H9 (cell line): ENCODE measurements at regions not wholly inside any gene's neighbourhood (a gene's known extent, or its start where the extent isn't known, plus 50 kb on each side); places are given as distances from the start of the nearest gene placed in this dataset.

Experiments
- DNase-seq: peaks from one replicate; pipeline ENCODE4 v3.0.0-alpha.2; 2017
- H2AFZ ChIP-seq: one replicate; pipeline ENCODE4 v1.6.1; 2013; ENCODE audit warnings: mild to moderate bottlenecking, low read length, control low read depth, moderate library complexity
- H2AK5ac ChIP-seq: 2 replicates; pipeline ENCODE4 v1.6.1; 2013; ENCODE audit warnings: low read length, control low read depth, mixed read lengths; ENCODE audit not compliant: insufficient read length
- H2BK120ac ChIP-seq: one replicate; pipeline ENCODE4 v1.6.1; 2013; ENCODE audit warnings: low read depth, mild to moderate bottlenecking, low read length, control low read depth, inconsistent platforms; ENCODE audit not compliant: poor library complexity, severe bottlenecking
- H2BK12ac ChIP-seq: 2 replicates; pipeline ENCODE4 v1.6.1; 2013; ENCODE audit warnings: low read length, control low read depth, mixed read lengths, low read depth; ENCODE audit not compliant: insufficient read length
- H2BK15ac ChIP-seq: 2 replicates; pipeline ENCODE4 v1.6.1; 2013; ENCODE audit warnings: low read depth, low read length, control low read depth
- H2BK20ac ChIP-seq: one replicate; pipeline ENCODE4 v1.6.1; 2013; ENCODE audit warnings: low read depth, mild to moderate bottlenecking, low read length, control low read depth, inconsistent platforms; ENCODE audit not compliant: poor library complexity, severe bottlenecking
- H2BK5ac ChIP-seq: 2 replicates; pipeline ENCODE4 v1.6.1; 2013; ENCODE audit warnings: low read length, control low read depth, mixed read lengths; ENCODE audit not compliant: insufficient read length
- H3K14ac ChIP-seq: 2 replicates; pipeline ENCODE4 v1.6.1; 2013; ENCODE audit warnings: low read length, control low read depth; ENCODE audit not compliant: insufficient read depth
- H3K18ac ChIP-seq: 2 replicates; pipeline ENCODE4 v1.6.1; 2013; ENCODE audit warnings: low read depth, mild to moderate bottlenecking, mixed read lengths, low read length, control low read depth; ENCODE audit not compliant: insufficient read length
- H3K23ac ChIP-seq: 2 replicates; pipeline ENCODE4 v1.6.1; 2013; ENCODE audit warnings: low read length, control low read depth, mixed read lengths, low read depth; ENCODE audit not compliant: insufficient read length
- H3K23me2 ChIP-seq: 2 replicates; pipeline ENCODE4 v1.6.1; 2013; ENCODE audit warnings: low read depth, mild to moderate bottlenecking, mixed read lengths, low read length, control low read depth; ENCODE audit not compliant: insufficient read length, poor library complexity, severe bottlenecking
- H3K27ac ChIP-seq: 2 replicates; pipeline ENCODE4 v1.5.1; 2013; ENCODE audit warnings: low read length, control low read depth, mixed read lengths, low read depth; ENCODE audit not compliant: insufficient read length
- H3K27me3 ChIP-seq: 2 replicates; pipeline ENCODE4 v1.6.1; 2013; ENCODE audit warnings: low read length, control low read depth, inconsistent platforms; ENCODE audit not compliant: insufficient read depth
- H3K4ac ChIP-seq: 2 replicates; pipeline ENCODE4 v1.6.1; 2013; ENCODE audit warnings: low read depth, mild to moderate bottlenecking, control low read depth, inconsistent platforms, low read length, moderate library complexity
- H3K4me1 ChIP-seq: 2 replicates; pipeline ENCODE4 v1.6.1; 2013; ENCODE audit warnings: low read length, control low read depth, inconsistent platforms; ENCODE audit not compliant: insufficient read depth
- H3K4me2 ChIP-seq: 2 replicates; pipeline ENCODE4 v1.6.1; 2013; ENCODE audit warnings: low read length, control low read depth, mixed read lengths; ENCODE audit not compliant: insufficient read length, insufficient read depth
- H3K56ac ChIP-seq: 2 replicates; pipeline ENCODE4 v1.6.1; 2013; ENCODE audit warnings: low read depth, mild to moderate bottlenecking, mixed read lengths, low read length, control low read depth; ENCODE audit not compliant: insufficient read length
- H3K79me1 ChIP-seq: 2 replicates; pipeline ENCODE4 v1.6.1; 2013; ENCODE audit warnings: low read depth, mild to moderate bottlenecking, moderate library complexity, low read length, control low read depth, inconsistent platforms; ENCODE audit not compliant: insufficient read depth, poor library complexity, severe bottlenecking
- H3K79me2 ChIP-seq: 2 replicates; pipeline ENCODE4 v1.6.1; 2013; ENCODE audit warnings: low read length, control low read depth, inconsistent platforms; ENCODE audit not compliant: insufficient read depth
- H3K9ac ChIP-seq: 2 replicates; pipeline ENCODE4 v1.6.1; 2013; ENCODE audit warnings: low read length, control low read depth, mixed read lengths; ENCODE audit not compliant: insufficient read length; ENCODE audit errors: extremely low read depth
- H3K9me3 ChIP-seq: one replicate; pipeline ENCODE4 v1.6.1; 2013; ENCODE audit warnings: low read depth, low read length, inconsistent platforms; ENCODE audit not compliant: control insufficient read depth
- H3T11ph ChIP-seq: one replicate; pipeline ENCODE4 v1.6.1; 2013; ENCODE audit warnings: mild to moderate bottlenecking, low read length, control low read depth, inconsistent platforms
- H4K20me1 ChIP-seq: one replicate; pipeline ENCODE4 v1.6.1; 2013; ENCODE audit not compliant: control insufficient read depth, insufficient read length, insufficient read depth
- H4K5ac ChIP-seq: 2 replicates; pipeline ENCODE4 v1.6.1; 2013; ENCODE audit warnings: low read depth, mild to moderate bottlenecking, mixed read lengths, low read length, control low read depth; ENCODE audit not compliant: insufficient read length
- H4K8ac ChIP-seq: replicated peaks from 2 replicates; pipeline ENCODE4 v1.6.1; 2013; ENCODE audit warnings: low read length, control low read depth, mixed read lengths, low read depth; ENCODE audit not compliant: insufficient read length
- H4K91ac ChIP-seq: 2 replicates; pipeline ENCODE4 v1.6.1; 2013; ENCODE audit warnings: low read depth, mild to moderate bottlenecking, moderate library complexity, mixed read lengths, low read length, control low read depth; ENCODE audit not compliant: insufficient read length
- H3K27ac Mint-ChIP-seq, 3 experiments: 2 replicates in 2 of 3; 3 replicates in 1 of 3; pipeline ENCODE4 v1.8.0; 2020 to 2021; ENCODE audit warnings: mixed read lengths in 3 of 3, mild to moderate bottlenecking in 1 of 3, moderate library complexity in 1 of 3
- H3K27me3 Mint-ChIP-seq: 2 replicates; pipeline ENCODE4 v1.8.0; 2021; ENCODE audit warnings: low read depth, mild to moderate bottlenecking, moderate library complexity, mixed read lengths
- H3K36me3 Mint-ChIP-seq, 3 experiments: 2 replicates in 2 of 3; 3 replicates in 1 of 3; pipeline ENCODE4 v1.8.0; 2020 to 2021; ENCODE audit warnings: low read depth in 3 of 3, mixed read lengths in 3 of 3; ENCODE audit not compliant: insufficient read depth in 1 of 3
- H3K4me1 Mint-ChIP-seq, 2 experiments: 2 replicates each; pipeline ENCODE4 v1.8.0; 2020; ENCODE audit warnings: mixed read lengths in 2 of 2
- H3K4me3 Mint-ChIP-seq, 2 experiments: 2 replicates in 1 of 2; 3 replicates in 1 of 2; pipeline ENCODE4 v1.8.0; 2020 to 2021; ENCODE audit warnings: mild to moderate bottlenecking in 2 of 2, mixed read lengths in 2 of 2, moderate library complexity in 1 of 2
- H3K9me3 Mint-ChIP-seq, 2 experiments: 2 replicates in 1 of 2; 3 replicates in 1 of 2; pipeline ENCODE4 v1.8.0; 2020; ENCODE audit warnings: mild to moderate bottlenecking in 2 of 2, mixed read lengths in 2 of 2, moderate library complexity in 1 of 2
- WGBS: extraction: QIAGEN DNeasy Blood & Tissue Kit; methylation state at CpG from one replicate; pipeline ENCODE4 v1.1.7; 2013; ENCODE audit warnings: missing lambda C conversion rate, low lambda C conversion rate, mixed read lengths; ENCODE audit not compliant: insufficient read length; ENCODE audit errors: extremely low coverage; 5-methylcytosine and 5-hydroxymethylcytosine counted together
- TF ChIP-seq, protein P1 (sequence below): fragments of 200-600 bp; sonication (generic); conservative IDR thresholded peaks from 3 replicates; pipeline ENCODE4 v1.8.0; 2021; ENCODE audit warnings: antibody characterized with exemption, mild to moderate bottlenecking

DNA sequence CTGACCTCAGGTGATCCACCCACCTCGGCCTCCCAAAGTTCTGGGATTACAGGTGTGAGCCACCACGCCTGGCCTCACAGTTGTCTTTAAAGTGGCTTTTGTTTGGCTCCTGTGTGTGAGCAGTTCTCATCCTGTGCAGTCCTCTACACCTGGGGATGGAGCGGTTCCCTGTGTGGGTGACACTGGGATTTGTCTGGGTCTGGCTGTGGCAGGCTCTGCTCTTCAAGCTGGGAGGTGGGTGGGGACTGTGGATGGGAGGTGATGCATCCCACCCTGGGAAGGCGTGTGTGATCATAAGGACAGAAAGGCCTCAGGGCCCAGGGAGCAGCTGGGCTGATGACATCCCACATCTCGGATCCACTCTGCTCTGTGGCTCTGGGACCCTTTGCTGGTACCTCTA, 1266.8 kb downstream of the BRD1 start:
- Histone ChIP-seq H3K23me2 (no peaks in the 10 kb centered on the region), H3K23ac (no peak overlapping the region), H3K79me1 (peaks cover 2% of the 10 kb centered on the region), H2BK5ac (no peak overlapping the region), H4K8ac (no peak overlapping the region), H3K9me3 (no peaks in the 10 kb centered on the region), H2BK12ac (no peak overlapping the region), H2BK15ac (no peak overlapping the region), H3K4me1 (no peaks in the 10 kb centered on the region), H3K27me3 (no peaks in the 10 kb centered on the region), H2BK120ac (no peak overlapping the region), H4K5ac (no peak overlapping the region), H4K91ac (no peak overlapping the region), H3K79me2 (no peaks in the 10 kb centered on the region), H3K14ac (no peak overlapping the region), H3K18ac (no peak overlapping the region), H3K9ac (no peak overlapping the region), H2AFZ (no peak overlapping the region), H3T11ph (no peak overlapping the region), H2AK5ac (no peak overlapping the region), H3K4ac (no peak overlapping the region), H2BK20ac (no peak overlapping the region), H3K56ac (no peak overlapping the region), H3K27ac (no peak overlapping the region), H4K20me1 (peaks cover 5% of the 10 kb centered on the region), H3K4me2 (no peak overlapping the region)
- H3K27ac Mint-ChIP-seq, result peak overlapping the region in 1 of 3 experiments; percentile 69; a peak in 2 of 7 replicates
- no peaks in the 10 kb centered on the region for H3K9me3 Mint-ChIP-seq
- H3K4me1 Mint-ChIP-seq, result peaks cover 0 to 4% of the 10 kb centered on the region in 2 experiments; a peak in 1 of 4 replicates
- no CpG with 5 or more reads among the region's 5 CpGs for WGBS
- TF ChIP-seq, protein P1, sequence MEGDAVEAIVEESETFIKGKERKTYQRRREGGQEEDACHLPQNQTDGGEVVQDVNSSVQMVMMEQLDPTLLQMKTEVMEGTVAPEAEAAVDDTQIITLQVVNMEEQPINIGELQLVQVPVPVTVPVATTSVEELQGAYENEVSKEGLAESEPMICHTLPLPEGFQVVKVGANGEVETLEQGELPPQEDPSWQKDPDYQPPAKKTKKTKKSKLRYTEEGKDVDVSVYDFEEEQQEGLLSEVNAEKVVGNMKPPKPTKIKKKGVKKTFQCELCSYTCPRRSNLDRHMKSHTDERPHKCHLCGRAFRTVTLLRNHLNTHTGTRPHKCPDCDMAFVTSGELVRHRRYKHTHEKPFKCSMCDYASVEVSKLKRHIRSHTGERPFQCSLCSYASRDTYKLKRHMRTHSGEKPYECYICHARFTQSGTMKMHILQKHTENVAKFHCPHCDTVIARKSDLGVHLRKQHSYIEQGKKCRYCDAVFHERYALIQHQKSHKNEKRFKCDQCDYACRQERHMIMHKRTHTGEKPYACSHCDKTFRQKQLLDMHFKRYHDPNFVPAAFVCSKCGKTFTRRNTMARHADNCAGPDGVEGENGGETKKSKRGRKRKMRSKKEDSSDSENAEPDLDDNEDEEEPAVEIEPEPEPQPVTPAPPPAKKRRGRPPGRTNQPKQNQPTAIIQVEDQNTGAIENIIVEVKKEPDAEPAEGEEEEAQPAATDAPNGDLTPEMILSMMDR, result no peak
- H3K4me3 Mint-ChIP-seq, result no peak overlapping the region
- DNase-seq, result no peak
- H3K36me3 Mint-ChIP-seq, result peaks cover 0 to 3% (median 0%) of the 10 kb centered on the region in 3 experiments; a peak in 3 of 7 replicates
- no peaks in the 10 kb centered on the region for H3K27me3 Mint-ChIP-seq
